IMR-90 (cell line): ENCODE measurements at regions not wholly inside any gene's neighbourhood (a gene's known extent, or its start where the extent isn't known, plus 50 kb on each side); places are given as distances from the start of the nearest gene placed in this dataset.
"Not testable (repeated sequence)": the region's sequence is repeated elsewhere in the genome, so short reads cannot be mapped to it uniquely, and the experiment has no call there.

Source experiments
- CEBPB ChIP-seq: IDR thresholded peaks from 2 replicates; pipeline ENCODE4 v1.6.1; 2012; ENCODE audit warnings: low read depth, low read length, improper control_type of control experiment
- MXI1 ChIP-seq: IDR thresholded peaks from 2 replicates; pipeline ENCODE4 v1.6.1; 2012; ENCODE audit warnings: low read depth, mild to moderate bottlenecking, low read length, moderate library complexity, borderline replicate concordance
- NFE2L2 ChIP-seq: fragments of 150-350 bp; IDR thresholded peaks from 2 replicates; pipeline ENCODE4 v1.6.1; 2016; ENCODE audit warnings: low read depth, mild to moderate bottlenecking, low read length
- POLR2A ChIP-seq: IDR thresholded peaks from 2 replicates; pipeline ENCODE4 v1.6.1; 2012; ENCODE audit warnings: mild to moderate bottlenecking, low read depth, low read length
- RAD21 ChIP-seq: IDR thresholded peaks from 2 replicates; pipeline ENCODE4 v1.6.1; 2012; ENCODE audit warnings: low read length, improper control_type of control experiment
- SMC3 ChIP-seq: fragments of 150-350 bp; IDR thresholded peaks from 2 replicates; pipeline ENCODE4 v1.6.1; 2016; ENCODE audit warnings: low read depth, mild to moderate bottlenecking, antibody characterized with exemption, low read length, moderate library complexity
- TF ChIP-seq, protein P1 (sequence below): conservative IDR thresholded peaks from 2 replicates; pipeline ENCODE4 v1.5.1; 2012; ENCODE audit warnings: mild to moderate bottlenecking, low read depth, low read length, improper control_type of control experiment
- TF ChIP-seq, protein P2 (sequence below): fragments of 150-350 bp; IDR thresholded peaks from 2 replicates; pipeline ENCODE4 v1.6.1; 2017; ENCODE audit warnings: mild to moderate bottlenecking, antibody characterized with exemption, low read length, low read depth

DNA sequence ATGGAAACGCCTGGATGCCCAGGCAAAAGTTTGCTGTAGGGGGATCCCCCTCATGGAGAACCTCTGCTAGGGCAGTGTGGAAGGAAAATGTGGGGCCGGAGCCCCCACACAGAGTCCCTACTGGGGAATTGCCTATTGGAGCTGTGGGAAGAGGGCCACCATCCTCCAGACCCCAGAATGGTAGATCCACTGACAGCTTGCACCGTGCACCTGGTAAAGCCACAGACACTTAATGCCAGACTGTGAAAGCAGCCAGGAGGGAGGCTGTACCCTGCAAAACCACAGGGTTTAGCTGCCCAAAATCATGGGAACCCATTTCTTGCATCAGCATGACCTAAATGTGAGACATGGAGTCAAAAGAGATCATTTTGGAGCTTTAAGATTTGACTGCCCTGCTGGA is 302.0 kb upstream of the ST8SIA4 start:
- TF ChIP-seq, protein P1, sequence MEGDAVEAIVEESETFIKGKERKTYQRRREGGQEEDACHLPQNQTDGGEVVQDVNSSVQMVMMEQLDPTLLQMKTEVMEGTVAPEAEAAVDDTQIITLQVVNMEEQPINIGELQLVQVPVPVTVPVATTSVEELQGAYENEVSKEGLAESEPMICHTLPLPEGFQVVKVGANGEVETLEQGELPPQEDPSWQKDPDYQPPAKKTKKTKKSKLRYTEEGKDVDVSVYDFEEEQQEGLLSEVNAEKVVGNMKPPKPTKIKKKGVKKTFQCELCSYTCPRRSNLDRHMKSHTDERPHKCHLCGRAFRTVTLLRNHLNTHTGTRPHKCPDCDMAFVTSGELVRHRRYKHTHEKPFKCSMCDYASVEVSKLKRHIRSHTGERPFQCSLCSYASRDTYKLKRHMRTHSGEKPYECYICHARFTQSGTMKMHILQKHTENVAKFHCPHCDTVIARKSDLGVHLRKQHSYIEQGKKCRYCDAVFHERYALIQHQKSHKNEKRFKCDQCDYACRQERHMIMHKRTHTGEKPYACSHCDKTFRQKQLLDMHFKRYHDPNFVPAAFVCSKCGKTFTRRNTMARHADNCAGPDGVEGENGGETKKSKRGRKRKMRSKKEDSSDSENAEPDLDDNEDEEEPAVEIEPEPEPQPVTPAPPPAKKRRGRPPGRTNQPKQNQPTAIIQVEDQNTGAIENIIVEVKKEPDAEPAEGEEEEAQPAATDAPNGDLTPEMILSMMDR = not testable (repeated sequence)
- TF ChIP-seq POLR2A, MXI1, CEBPB, RAD21, NFE2L2, SMC3: not testable (repeated sequence)
- TF ChIP-seq, protein P2, sequence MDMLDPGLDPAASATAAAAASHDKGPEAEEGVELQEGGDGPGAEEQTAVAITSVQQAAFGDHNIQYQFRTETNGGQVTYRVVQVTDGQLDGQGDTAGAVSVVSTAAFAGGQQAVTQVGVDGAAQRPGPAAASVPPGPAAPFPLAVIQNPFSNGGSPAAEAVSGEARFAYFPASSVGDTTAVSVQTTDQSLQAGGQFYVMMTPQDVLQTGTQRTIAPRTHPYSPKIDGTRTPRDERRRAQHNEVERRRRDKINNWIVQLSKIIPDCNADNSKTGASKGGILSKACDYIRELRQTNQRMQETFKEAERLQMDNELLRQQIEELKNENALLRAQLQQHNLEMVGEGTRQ = not testable (repeated sequence)
